A549 (cell line): ENCODE measurements at regions not wholly inside any gene's neighbourhood (a gene's known extent, or its start where the extent isn't known, plus 50 kb on each side); places are given as distances from the start of the nearest gene placed in this dataset.

ENCODE experiments used
- BCL3 ChIP-seq: fragments of >200 bp; sonication (Bioruptor Twin); formaldehyde crosslinking; IDR thresholded peaks from 3 replicates; pipeline ENCODE4 v1.6.1; 2016
- GATA3 ChIP-seq: IDR thresholded peaks from 2 replicates; pipeline ENCODE4 v1.6.1; 2012; ENCODE audit warnings: borderline replicate concordance
- HDAC2 ChIP-seq: fragments of 200-600 bp; sonication (generic); IDR thresholded peaks from 2 replicates; pipeline ENCODE4 v1.6.1; 2016
- POLR2A ChIP-seq: IDR thresholded peaks from 2 replicates; pipeline ENCODE4 v1.6.1; 2012; ENCODE audit warnings: mild to moderate bottlenecking, low read length
- TF ChIP-seq, protein P1 (sequence below): fragments of >200 bp; sonication (Bioruptor Twin); formaldehyde crosslinking; IDR thresholded peaks from 3 replicates; pipeline ENCODE4 v1.5.1; 2016
- TF ChIP-seq, protein P2 (sequence below): IDR thresholded peaks from 2 replicates; pipeline ENCODE4 v1.6.1; 2012

DNA sequence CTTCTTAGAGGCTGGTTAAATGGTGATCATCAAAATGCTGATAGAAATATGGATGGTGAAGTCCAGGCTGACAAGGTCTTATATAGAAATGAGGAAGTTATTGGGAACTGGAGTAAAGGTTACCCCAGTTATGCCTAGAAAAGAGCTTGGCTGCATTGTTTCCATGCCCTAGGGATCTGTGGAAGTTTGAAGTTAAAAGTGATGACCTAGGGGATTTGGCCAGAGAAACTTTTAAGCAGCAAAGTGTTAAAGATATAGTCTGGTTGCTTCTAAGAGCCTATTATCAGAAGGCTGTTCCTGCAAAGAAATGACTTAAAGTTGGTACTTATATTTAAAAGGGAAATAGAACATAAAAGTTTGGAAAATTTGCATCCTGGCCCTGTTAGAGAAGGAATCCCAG is 200.3 kb downstream of the ICE1 start:
- TF ChIP-seq, protein P1, sequence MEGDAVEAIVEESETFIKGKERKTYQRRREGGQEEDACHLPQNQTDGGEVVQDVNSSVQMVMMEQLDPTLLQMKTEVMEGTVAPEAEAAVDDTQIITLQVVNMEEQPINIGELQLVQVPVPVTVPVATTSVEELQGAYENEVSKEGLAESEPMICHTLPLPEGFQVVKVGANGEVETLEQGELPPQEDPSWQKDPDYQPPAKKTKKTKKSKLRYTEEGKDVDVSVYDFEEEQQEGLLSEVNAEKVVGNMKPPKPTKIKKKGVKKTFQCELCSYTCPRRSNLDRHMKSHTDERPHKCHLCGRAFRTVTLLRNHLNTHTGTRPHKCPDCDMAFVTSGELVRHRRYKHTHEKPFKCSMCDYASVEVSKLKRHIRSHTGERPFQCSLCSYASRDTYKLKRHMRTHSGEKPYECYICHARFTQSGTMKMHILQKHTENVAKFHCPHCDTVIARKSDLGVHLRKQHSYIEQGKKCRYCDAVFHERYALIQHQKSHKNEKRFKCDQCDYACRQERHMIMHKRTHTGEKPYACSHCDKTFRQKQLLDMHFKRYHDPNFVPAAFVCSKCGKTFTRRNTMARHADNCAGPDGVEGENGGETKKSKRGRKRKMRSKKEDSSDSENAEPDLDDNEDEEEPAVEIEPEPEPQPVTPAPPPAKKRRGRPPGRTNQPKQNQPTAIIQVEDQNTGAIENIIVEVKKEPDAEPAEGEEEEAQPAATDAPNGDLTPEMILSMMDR = no peak
- no peak for TF ChIP-seq HDAC2
- TF ChIP-seq POLR2A = no peak
- TF ChIP-seq, protein P2, sequence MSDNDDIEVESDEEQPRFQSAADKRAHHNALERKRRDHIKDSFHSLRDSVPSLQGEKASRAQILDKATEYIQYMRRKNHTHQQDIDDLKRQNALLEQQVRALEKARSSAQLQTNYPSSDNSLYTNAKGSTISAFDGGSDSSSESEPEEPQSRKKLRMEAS = no peak
- no peak for TF ChIP-seq BCL3
- TF ChIP-seq GATA3 = no peak
